ENCODE measurements at regions not wholly inside any gene's neighbourhood (a gene's known extent, or its start where the extent isn't known, plus 50 kb on each side); places are given as distances from the start of the nearest gene placed in this dataset.

- no peak for TF ChIP-seq CTCF (IDR thresholded peaks at IDR 0.05 in 8 of 11, conservative IDR thresholded peaks at IDR 0.05 in 3 of 11)
- no peak for TF ChIP-seq POLR2A (IDR thresholded peaks at IDR 0.05)
These were observed 801.7 kb upstream of the PRMT6 start for GRCh38 chr1:106254748-106255147.
